Parathyroid adenoma (tissue), 2 donors: ENCODE measurements at regions not wholly inside any gene's neighbourhood (a gene's known extent, or its start where the extent isn't known, plus 50 kb on each side); places are given as distances from the start of the nearest gene placed in this dataset.

Experiments used
- H2AFZ ChIP-seq: fragments of 300-600 bp; sonication (generic); one replicate; pipeline ENCODE4 v1.7.0; 2017; ENCODE audit warnings: antibody characterized with exemption, mild to moderate bottlenecking
- H3K27ac ChIP-seq: fragments of 300-600 bp; sonication (generic); one replicate; pipeline ENCODE4 v1.7.0; 2017
- H3K27me3 ChIP-seq: fragments of 300-600 bp; sonication (generic); one replicate; pipeline ENCODE4 v1.7.0; 2017; ENCODE audit warnings: low read length; ENCODE audit not compliant: control insufficient read depth, insufficient read depth
- H3K36me3 ChIP-seq: fragments of 300-600 bp; sonication (generic); one replicate; pipeline ENCODE4 v1.7.0; 2017; ENCODE audit warnings: low read length; ENCODE audit not compliant: control insufficient read depth, insufficient read depth
- H3K4me1 ChIP-seq: fragments of 300-600 bp; sonication (generic); one replicate; pipeline ENCODE4 v1.7.0; 2017; ENCODE audit warnings: control low read depth
- H3K4me2 ChIP-seq: fragments of 300-600 bp; sonication (generic); one replicate; pipeline ENCODE4 v1.7.0; 2017; ENCODE audit warnings: low read length
- H3K4me3 ChIP-seq: fragments of 300-600 bp; sonication (generic); one replicate; pipeline ENCODE4 v1.7.0; 2017; ENCODE audit warnings: low read depth, low read length
- H3K79me2 ChIP-seq: fragments of 300-600 bp; sonication (generic); one replicate; pipeline ENCODE4 v1.7.0; 2017; ENCODE audit warnings: control low read depth
- H3K9ac ChIP-seq: fragments of 300-600 bp; sonication (generic); one replicate; pipeline ENCODE4 v1.7.0; 2017; ENCODE audit warnings: mild to moderate bottlenecking
- H3K9me3 ChIP-seq: fragments of 300-600 bp; sonication (generic); one replicate; pipeline ENCODE4 v1.7.0; 2017; ENCODE audit warnings: low read length; ENCODE audit not compliant: control insufficient read depth
- TF ChIP-seq, protein P1 (sequence below): fragments of 300-600 bp; sonication (generic); IDR thresholded peaks from one replicate; pipeline ENCODE4 v1.7.0; 2017; ENCODE audit warnings: antibody characterized with exemption, mild to moderate bottlenecking
- donor health status: primary hyperparathyroidism.

DNA sequence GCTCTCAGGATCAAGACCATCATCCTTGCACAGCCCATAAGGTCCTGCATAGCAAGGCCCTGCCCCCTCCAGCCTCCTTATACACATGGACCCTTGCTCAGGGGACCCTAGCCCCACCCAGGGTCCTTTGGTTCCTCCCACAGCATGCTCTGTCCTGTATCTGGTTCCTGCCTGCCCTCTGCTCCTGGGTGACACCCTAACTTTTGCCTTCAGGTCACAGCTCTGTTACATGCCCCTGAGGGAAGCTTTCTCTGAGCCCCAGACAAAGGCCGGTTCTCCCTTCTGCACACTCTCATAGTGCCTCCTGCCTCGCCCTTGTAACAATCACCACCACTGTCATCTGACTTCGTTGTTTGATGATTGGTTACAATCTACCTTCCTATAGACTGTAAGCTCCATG lies 204.8 kb downstream of the SMAD2 start:
- no peak overlapping the region for H3K9ac ChIP-seq
- H3K79me2 ChIP-seq = no peaks in the 10 kb centered on the region
- TF ChIP-seq, protein P1, sequence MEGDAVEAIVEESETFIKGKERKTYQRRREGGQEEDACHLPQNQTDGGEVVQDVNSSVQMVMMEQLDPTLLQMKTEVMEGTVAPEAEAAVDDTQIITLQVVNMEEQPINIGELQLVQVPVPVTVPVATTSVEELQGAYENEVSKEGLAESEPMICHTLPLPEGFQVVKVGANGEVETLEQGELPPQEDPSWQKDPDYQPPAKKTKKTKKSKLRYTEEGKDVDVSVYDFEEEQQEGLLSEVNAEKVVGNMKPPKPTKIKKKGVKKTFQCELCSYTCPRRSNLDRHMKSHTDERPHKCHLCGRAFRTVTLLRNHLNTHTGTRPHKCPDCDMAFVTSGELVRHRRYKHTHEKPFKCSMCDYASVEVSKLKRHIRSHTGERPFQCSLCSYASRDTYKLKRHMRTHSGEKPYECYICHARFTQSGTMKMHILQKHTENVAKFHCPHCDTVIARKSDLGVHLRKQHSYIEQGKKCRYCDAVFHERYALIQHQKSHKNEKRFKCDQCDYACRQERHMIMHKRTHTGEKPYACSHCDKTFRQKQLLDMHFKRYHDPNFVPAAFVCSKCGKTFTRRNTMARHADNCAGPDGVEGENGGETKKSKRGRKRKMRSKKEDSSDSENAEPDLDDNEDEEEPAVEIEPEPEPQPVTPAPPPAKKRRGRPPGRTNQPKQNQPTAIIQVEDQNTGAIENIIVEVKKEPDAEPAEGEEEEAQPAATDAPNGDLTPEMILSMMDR = no peak
- H3K27me3 ChIP-seq = no peaks in the 10 kb centered on the region
- no peaks in the 10 kb centered on the region for H3K4me1 ChIP-seq
- no peaks in the 10 kb centered on the region for H3K36me3 ChIP-seq
- no peak overlapping the region for H3K27ac ChIP-seq
- H2AFZ ChIP-seq = no peak overlapping the region
- H3K4me3 ChIP-seq = no peak overlapping the region
- no peak overlapping the region for H3K4me2 ChIP-seq
- H3K9me3 ChIP-seq = no peaks in the 10 kb centered on the region

DNA sequence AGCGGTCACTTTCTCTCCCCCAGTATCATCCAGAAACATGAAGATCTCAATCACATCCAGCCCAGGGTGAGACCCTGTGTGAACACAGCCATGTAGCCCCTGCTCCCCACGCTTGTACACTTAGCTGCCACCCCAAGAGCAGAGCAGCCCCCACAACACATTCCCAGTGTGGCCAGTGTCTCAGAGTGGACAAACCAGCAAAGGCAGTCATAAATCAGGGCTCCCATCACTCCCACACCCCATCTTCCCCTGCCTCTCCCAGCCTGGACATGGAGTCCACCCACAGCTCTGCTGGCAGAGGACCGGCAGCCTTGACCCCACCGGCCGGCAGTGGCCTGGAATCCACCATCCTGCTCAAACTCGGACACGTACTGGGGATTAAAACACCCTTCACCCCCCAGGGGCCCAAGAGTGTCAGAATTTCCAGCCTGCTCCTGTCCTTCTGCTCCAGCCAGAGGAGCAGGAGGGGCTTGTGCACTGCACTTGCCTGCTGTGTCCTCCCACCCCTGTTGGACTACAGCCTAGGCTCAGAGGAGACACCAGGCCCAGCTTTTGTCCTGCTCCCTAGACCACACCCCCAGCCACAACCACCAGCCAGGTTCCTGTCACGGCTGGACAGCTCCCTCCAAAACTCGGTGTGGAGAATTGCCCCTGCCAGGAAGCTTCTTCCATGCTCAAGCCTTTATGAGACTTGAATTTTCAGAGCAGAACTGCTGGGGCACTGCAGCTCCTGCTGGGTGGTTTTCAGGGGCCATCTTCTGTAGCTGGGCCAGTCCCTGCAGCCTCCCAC lies 206.1 kb downstream of the SMAD2 start:
- H3K36me3 ChIP-seq = no peaks in the 10 kb centered on the region
- no peak overlapping the region for H2AFZ ChIP-seq
- no peaks in the 10 kb centered on the region for H3K27me3 ChIP-seq
- H3K4me2 ChIP-seq = no peak overlapping the region
- H3K4me3 ChIP-seq = no peak overlapping the region
- H3K27ac ChIP-seq = no peak overlapping the region
- no peak overlapping the region for H3K9ac ChIP-seq
- H3K9me3 ChIP-seq = no peaks in the 10 kb centered on the region
- no peaks in the 10 kb centered on the region for H3K4me1 ChIP-seq
- no peaks in the 10 kb centered on the region for H3K79me2 ChIP-seq
- TF ChIP-seq, protein P1 = no peak

DNA sequence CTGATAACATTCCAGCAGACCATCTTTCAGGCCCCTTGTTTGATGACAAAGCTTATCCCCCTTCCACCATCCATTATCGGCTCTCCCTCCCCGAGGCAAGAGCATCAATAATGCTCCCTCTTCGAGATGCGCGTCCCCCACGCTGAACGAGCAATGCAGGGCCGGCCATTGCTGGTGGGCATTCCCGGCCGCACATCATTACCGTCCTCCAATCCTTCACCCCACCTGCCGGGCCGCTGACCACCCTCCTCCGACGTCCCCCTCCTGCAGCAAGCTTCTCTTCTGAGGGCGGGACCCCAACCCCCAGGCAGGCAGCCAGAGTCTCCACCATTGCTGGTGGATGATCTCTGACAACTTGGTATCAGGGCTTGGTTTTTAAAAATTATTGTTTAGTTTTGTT lies 208.6 kb downstream of the SMAD2 start:
- H3K27ac ChIP-seq = no peak overlapping the region
- H3K9ac ChIP-seq = no peak overlapping the region
- H3K4me3 ChIP-seq = no peak overlapping the region
- H3K4me2 ChIP-seq = no peak overlapping the region
- no peaks in the 10 kb centered on the region for H3K79me2 ChIP-seq
- H2AFZ ChIP-seq = no peak overlapping the region
- H3K4me1 ChIP-seq = no peaks in the 10 kb centered on the region
- no peaks in the 10 kb centered on the region for H3K9me3 ChIP-seq
- H3K36me3 ChIP-seq = no peaks in the 10 kb centered on the region
- H3K27me3 ChIP-seq = no peaks in the 10 kb centered on the region
- TF ChIP-seq, protein P1 = no peak

DNA sequence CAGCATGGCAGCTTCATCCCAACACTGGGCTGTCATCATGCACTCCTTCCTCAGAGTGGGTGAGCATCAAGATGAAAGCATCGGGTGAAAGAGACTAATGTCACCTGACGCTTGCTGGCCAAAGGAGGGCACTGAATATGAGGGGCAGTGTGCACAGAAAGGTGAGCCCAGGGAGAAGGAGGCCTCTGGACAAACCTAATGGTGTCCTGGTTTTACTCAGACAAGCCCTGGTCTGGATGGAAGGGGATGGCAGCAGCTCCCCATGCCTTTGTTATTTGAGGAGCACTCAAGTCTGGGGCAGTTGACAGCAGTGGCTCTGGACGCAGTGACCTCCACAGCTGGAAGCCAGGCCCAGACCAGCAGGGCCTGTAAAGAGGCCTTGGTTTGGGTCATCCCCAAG lies 209.7 kb downstream of the SMAD2 start:
- H3K9ac ChIP-seq = no peak overlapping the region
- no peaks in the 10 kb centered on the region for H3K9me3 ChIP-seq
- no peak overlapping the region for H3K4me2 ChIP-seq
- no peaks in the 10 kb centered on the region for H3K27me3 ChIP-seq
- H2AFZ ChIP-seq = no peak overlapping the region
- H3K4me3 ChIP-seq = no peak overlapping the region
- H3K36me3 ChIP-seq = no peaks in the 10 kb centered on the region
- H3K27ac ChIP-seq = no peak overlapping the region
- TF ChIP-seq, protein P1 = no peak
- no peaks in the 10 kb centered on the region for H3K79me2 ChIP-seq
- no peaks in the 10 kb centered on the region for H3K4me1 ChIP-seq
